ENCODE measurements at regions not wholly inside any gene's neighbourhood (a gene's known extent, or its start where the extent isn't known, plus 50 kb on each side); places are given as distances from the start of the nearest gene placed in this dataset.
"Not testable (repeated sequence)": the region's sequence is repeated elsewhere in the genome, so short reads cannot be mapped to it uniquely, and the experiment has no call there.

- Mint-ChIP-seq H3K9me3 (ENCODE audit: unreplicated experiment) (peaks cover 44% of the 10 kb centered on the region), H3K36me3 (ENCODE audit: unreplicated experiment) (no peaks in the 10 kb centered on the region), H3K4me1 (ENCODE audit: unreplicated experiment) (no peaks in the 10 kb centered on the region), H3K27me3 (ENCODE audit: unreplicated experiment) (no peaks in the 10 kb centered on the region), H3K27ac (ENCODE audit: unreplicated experiment) (no peak overlapping the region), H3K4me3 (ENCODE audit: unreplicated experiment) (no peak overlapping the region)
- no peak for DNase-seq (ENCODE audit: extremely low spot score, unreplicated experiment)
- no peak for TF ChIP-seq CTCF (IDR thresholded peaks at IDR 0.05)
Observed at GRCh38 chr14:105940534-105941225, 414.3 kb downstream of the TMEM121 start.

DNA sequence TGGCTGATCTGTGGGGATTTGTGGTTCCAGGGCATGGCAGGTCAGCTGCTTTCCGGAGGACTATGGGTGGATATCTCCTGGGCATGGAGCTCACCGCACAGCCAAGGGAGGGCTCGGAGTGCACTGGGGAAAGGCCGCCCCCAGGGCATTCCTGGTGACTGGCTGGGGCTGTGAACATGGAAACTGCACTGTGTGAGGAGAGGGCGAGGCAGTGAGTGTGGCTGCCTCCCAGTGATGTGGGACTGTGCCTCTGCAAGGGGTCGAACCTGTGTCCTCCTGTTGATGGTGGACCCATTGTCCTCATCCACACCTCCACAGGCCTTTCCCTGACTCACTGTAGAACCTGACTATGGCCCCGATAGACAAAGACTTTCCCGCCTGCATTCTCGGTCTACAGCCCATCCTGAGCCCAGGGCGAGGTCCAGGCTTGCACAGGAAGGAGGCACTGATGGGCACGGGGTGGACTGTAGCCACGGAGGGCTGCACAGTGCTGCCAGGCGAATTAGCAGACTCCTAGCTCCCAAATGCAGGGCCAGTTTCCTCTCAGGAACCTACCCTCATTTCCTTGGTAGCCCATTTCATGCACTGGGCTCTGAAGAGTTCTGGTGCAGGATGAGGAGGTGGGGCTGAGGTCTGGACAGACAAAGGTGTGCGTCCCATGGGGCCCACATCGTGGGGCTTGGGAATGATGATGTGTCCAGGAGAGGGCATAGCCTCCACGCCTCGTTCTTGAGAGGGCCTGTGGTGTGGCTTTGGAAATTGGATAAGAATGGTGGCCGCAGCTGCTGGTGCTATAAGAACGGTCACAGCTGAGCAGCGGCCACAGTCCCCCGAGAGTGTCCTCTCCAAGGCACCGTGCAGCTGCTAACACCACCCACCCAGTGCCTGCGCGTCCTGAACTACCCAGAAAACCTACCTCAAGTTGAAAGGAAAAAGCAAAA, 415.1 kb downstream of the TMEM121 start:
- Mint-ChIP-seq H3K4me1 (ENCODE audit: unreplicated experiment) (no peaks in the 10 kb centered on the region), H3K4me3 (ENCODE audit: unreplicated experiment) (no peak overlapping the region), H3K9me3 (ENCODE audit: unreplicated experiment) (peaks cover 41% of the 10 kb centered on the region), H3K36me3 (ENCODE audit: unreplicated experiment) (no peaks in the 10 kb centered on the region), H3K27me3 (ENCODE audit: unreplicated experiment) (no peaks in the 10 kb centered on the region), H3K27ac (ENCODE audit: unreplicated experiment) (no peak overlapping the region)
- no peak for TF ChIP-seq CTCF (IDR thresholded peaks at IDR 0.05)
- DNase-seq (ENCODE audit: extremely low spot score, unreplicated experiment): peak; percentile 77

- H3K36me3 Mint-ChIP-seq (ENCODE audit: unreplicated experiment); H3K27ac Mint-ChIP-seq (ENCODE audit: unreplicated experiment); H3K27me3 Mint-ChIP-seq (ENCODE audit: unreplicated experiment); H3K4me1 Mint-ChIP-seq (ENCODE audit: unreplicated experiment); H3K4me3 Mint-ChIP-seq (ENCODE audit: unreplicated experiment); DNase-seq (ENCODE audit: extremely low spot score, unreplicated experiment): not testable (repeated sequence)
- H3K9me3 Mint-ChIP-seq (ENCODE audit: unreplicated experiment): peaks cover 33% of the 10 kb centered on the region
Observed at GRCh38 chr14:105942725-105943124, 416.3 kb downstream of the TMEM121 start.

DNA sequence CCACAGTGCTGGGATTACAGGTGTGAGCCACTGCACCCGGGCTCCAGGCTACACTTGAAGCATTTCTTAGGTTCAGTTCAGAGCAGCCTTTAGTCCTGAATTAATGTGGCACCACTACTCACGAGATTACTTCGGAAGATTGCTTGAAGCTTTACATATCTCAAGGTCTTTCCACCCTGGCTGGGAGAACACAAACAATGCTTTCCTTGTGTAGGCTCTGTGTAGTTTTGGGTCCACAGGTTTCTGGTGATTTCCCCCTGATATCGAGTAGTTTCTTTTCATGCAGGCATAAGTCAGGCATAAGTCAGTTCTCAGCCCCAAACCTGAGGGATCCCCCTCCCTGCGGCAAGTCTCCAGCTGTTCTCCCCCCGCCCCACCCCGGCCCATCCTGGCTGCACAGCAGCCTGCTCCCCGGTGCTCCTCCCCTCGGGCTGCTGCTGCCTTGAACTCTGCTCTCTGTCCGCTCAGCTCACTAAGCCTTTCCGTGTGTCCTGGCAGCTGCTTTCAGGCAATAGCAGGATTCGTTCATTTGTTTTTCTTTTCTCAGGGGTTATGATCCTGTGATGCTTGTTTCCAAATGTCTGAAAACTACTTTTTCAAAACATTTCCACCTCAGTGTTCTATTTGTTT, 417.7 kb downstream of the TMEM121 start:
- Mint-ChIP-seq H3K27ac (ENCODE audit: unreplicated experiment) (no peak overlapping the region), H3K9me3 (ENCODE audit: unreplicated experiment) (peaks cover 34% of the 10 kb centered on the region), H3K4me3 (ENCODE audit: unreplicated experiment) (no peak overlapping the region)

More for the DNA sequence above, 417.7 kb downstream of the TMEM121 start:
- H3K27me3 Mint-ChIP-seq (ENCODE audit: unreplicated experiment): no peaks in the 10 kb centered on the region
- DNase-seq (ENCODE audit: extremely low spot score, unreplicated experiment): no peak
- no peaks in the 10 kb centered on the region for H3K4me1 Mint-ChIP-seq (ENCODE audit: unreplicated experiment)
- no peak for TF ChIP-seq CTCF (IDR thresholded peaks at IDR 0.05)
- H3K36me3 Mint-ChIP-seq (ENCODE audit: unreplicated experiment): no peaks in the 10 kb centered on the region

Data from osteocyte (in vitro differentiated cells).